Islet of Langerhans (tissue), 1 donor: ENCODE measurements at regions not wholly inside any gene's neighbourhood (a gene's known extent, or its start where the extent isn't known, plus 50 kb on each side); places are given as distances from the start of the nearest gene placed in this dataset.

Experiments
- FAIRE-seq: peaks from one replicate; lab custom pipeline; 2011; peaks lifted over from hg19 to GRCh38; lab: Jason Lieb, UNC

DNA sequence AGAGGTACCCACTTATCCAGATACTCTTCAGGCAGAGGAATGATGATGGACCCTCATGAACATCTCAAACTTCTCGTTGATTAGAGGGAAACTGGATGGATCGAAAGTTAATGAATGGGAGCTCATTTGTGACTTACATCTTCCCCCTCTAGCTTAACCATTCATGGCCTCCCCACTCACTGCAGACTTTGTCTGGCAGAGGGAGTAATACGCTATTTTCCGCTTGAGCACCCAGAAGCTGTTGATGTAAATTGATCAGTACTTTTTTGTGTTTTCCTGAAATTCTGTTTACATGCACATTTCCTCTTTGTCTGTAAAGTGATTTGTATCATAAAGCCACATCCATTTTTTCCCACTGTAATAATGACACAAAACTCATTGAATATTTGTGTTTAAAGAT is 239.1 kb upstream of the RBFOX1 start:
- FAIRE-seq = no peak

DNA sequence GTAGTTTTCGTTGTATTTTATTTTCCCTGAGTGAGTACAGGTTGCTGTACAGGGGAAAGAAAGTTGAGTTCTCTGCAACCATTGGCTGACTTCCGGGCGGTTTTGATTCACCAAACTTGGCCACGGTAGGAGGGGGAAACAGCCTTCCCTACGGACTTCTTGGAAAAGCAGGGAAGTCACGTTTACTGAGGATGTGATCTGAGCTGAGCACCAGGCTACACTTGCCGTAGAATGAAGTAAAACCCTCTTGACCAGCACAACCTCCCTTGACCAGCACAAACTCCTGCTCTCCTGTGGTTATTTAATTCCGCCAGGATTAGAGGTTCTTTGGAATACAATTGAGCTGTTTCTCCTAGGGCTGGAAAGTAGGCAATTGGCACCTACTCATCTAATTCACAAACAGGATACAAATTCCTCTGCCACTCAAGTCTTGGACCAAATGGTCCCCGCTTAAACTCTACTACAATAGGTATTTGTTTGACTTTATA is 242.0 kb upstream of the RBFOX1 start:
- FAIRE-seq = no peak

DNA sequence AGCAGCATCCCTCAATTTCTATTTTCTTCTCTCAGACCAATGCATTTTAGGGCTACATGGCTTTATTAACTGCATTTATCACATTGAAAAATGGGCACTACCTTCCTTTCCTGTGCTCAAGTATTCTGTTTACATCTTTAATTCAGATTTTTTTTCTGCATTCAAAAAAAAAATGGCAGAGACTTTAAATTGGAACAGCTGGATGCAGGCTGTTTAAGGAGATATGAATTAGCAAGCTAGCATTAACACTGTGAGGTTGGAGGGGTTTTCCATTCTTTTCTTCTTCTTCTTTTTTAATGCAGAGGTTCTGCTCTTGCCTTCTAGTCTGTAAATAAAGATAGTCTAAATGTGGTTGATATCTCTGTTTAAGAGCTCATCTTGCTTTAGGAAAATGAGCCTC is 242.9 kb upstream of the RBFOX1 start:
- FAIRE-seq = no peak

DNA sequence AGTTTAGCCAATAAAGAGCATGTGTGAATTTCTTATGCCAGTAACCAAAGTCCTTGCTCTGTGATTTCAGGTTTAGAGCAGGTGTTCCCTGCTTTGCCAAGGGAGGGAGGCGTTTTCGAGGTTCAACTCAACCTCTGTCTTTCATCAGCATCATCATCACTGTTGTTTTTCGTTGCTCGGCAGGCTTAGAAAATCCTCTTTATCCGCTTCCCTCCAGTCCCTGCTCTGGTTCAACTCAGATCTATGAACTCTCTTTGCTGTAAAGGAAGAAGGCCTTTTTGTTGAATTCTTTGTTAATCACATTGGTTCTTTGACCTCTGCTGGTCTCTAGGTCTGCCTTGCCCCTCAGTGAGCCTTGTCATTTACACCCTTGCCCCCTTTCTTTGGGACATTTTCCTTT is 243.9 kb upstream of the RBFOX1 start:
- FAIRE-seq = no peak

DNA sequence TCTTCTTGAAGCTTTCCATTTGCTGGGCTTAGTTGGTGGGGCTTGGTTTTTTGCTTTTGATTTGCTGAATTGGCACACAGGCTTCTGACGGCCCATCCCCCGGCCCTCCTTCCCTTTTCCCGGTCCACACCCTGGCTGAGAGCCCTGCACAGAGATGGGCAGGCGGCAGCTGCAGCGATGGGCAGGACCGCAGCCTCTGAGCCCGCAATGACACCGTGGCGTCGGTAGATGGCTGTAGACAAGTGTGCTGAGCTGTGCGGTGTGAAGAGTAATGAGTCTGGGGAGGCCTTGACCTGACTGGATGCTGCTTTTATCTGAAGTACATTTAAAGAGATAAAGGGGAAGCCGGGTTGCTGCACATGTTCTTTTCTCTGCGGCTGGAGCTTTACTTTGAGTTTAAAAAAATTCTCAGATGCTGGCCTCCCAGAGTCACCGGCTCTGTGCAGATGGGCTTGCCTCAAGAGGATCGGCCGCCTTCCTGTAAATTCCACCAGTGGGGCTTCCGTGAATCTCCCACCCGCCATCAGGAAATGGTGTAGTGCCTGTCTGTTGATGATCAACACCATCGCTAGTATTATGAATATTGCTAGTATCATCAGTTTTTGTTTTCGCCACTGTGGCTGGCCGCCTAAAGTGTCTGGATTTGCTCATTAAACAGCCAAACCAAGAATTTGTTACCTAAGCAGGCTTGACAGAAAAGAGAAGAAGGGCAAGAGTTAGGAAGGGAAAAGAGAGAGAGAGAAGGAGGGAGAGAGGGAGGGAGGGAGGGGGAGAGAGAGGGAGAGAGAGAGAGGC is 245.6 kb upstream of the RBFOX1 start:
- FAIRE-seq = no peak

DNA sequence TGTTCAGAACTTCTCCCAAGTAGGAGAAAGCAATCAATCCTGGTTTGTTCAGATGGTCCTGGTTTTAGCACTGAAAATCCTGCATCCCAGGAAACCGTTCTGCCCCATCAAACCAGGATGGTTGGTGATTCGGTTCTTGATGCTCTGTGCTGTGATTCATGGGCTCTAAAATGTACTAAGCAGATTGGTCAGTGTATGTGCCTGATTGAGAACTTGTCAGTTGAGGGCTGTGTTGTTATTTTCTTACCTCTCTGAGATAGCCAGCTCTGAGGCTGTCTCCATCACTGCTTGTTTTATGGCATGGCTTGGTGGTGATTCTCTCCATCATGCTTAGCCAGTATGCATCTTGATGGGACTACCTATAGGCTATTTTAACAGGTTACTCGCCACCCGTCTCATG is 246.9 kb upstream of the RBFOX1 start:
- no peak for FAIRE-seq

DNA sequence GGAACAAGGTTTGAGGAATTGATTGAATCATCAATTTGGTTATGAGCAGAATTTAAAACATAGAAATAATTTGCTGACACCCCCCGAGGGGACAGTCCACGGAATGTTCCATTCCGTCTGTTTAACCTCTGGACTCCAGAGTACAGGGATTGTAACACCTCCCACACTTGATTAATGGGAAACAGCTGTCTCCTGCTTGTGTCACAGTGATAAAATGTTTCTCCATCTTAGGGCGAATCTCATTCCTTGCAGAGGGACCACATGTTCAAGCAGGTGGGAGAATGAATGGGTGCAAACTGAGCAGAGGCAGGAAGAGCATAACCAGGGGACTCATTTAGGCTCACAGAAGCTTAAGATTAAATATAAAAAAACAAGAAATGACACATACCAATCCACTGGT is 249.5 kb upstream of the RBFOX1 start:
- no peak for FAIRE-seq

DNA sequence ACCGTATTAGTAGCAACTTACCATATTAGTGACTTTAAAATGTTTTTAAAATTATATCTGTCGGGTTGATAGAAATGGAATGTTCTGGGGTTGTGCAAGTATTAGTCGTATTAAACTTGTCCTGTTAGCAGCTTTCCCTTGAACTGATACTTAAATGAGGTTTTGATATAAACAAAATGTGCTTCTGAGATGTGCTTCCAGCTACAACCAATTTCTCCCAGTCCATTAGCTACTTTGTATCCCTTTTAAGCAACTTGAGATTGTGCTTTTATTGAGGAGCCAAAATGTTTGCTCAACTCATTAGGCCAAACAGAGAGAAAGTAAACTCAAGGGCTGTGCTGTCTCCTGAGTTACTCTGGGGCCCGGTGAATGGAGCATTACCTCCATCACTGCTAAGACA is 255.0 kb upstream of the RBFOX1 start:
- FAIRE-seq = no peak

DNA sequence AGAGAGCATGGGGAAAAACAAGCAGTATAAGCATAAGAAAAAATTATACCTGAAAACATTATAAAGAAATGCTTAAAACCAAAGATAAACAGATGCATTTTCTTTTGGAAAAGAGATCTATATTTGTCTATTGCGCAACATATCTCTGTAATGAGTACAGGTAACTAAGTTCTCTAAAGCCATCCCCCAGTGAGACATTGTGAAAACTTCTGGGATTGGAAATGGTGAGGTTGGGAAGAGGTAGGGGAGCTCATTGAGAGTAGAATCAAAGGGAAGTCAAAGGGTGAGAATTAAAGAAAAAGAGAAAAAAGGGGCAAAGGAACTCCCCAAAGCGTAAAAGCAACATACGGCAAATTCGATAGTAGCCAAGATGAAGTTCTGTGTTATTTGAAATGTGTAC is 257.9 kb upstream of the RBFOX1 start:
- FAIRE-seq = no peak

DNA sequence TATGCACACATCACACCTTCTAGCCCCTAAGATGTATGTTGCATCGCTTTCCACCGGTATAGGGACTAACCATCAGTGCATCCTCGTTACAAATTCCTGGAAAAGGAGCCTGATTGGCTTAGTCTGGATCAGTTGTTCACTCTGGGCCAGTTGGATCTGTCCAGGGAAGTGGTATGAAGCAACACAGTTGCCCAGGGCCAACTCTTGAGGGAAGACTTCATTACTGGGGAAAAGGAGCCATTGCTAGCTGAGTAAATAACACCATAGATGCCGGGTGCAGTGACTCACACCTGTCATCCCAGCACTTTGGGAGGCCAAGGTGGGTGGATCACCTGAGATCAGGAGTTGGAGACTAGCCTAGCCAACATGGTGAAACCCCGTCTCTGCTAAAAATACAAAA is 275.2 kb upstream of the RBFOX1 start:
- no peak for FAIRE-seq

DNA sequence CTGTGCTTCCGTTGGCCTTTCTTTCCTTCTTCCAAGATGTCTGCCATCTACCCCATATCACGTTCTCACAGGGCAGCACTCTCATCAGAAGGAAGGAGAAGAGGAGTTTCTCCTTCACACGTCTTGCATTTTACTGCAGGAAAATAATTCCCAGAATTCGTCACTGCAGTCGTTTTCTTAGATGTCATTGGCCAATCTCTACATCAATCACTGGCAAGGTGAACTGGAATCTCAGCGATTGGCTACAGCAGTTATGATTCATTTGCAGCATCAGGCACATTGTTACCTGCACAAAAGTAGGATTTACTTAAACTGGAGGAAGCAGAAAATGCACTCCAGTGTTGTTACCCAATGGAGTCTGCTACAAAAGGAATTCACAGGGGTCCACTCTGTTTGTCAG is 277.2 kb upstream of the RBFOX1 start:
- FAIRE-seq = no peak

DNA sequence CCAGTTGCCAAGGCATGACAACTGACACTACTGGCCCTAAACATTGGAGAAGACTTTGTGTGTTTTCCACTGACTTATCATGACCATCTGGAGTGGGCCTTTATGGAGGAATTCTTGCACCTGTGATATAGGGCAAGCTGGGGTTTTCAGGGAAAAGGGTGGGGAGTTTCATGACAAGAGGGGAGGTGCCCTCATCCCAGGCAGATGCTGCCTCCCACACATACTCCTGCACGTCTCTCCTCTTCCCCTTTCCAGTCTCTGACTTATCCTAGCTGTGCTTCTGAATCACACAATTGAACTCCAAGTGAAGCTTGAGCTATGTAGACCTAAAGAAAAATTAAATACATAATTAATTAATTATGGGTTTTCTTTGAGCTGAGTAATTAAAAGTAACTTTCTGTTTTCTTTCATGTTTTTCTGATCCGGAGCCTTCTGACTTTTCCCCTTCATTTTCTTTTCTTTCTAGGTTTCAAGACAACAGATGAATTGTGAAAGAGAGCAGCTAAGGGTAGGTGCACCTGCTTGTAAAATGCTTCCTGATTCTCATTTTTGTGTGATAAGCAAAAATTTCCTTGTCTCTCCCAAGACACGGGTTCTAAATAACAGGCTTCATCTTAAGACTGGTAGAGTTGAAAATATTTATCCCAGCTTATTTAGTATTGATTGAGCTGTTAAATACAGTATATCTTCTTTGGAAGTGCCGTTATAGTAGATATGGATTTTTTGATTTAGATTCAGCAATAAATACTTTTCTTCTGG is 280.9 kb upstream of the RBFOX1 start:
- FAIRE-seq = no peak

DNA sequence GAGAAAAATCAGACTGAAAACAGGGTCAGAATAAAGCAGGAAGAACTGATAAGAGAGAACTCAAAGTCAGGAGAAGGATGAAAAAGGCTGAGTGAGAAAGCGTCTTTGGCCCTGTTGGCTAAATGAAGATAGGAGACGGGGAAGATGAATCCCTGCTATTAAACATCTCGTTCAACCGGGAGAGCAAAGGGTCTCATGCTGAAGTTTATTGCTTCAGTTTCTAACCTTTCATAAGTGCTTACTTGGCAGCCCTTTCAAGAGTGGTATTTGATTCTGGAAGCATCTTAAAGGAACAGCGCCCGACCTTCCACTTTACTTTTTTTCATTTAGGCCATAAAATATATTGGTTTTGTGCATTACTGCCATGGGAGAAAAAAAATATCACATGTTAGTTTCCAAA is 288.3 kb upstream of the RBFOX1 start:
- FAIRE-seq = no peak

DNA sequence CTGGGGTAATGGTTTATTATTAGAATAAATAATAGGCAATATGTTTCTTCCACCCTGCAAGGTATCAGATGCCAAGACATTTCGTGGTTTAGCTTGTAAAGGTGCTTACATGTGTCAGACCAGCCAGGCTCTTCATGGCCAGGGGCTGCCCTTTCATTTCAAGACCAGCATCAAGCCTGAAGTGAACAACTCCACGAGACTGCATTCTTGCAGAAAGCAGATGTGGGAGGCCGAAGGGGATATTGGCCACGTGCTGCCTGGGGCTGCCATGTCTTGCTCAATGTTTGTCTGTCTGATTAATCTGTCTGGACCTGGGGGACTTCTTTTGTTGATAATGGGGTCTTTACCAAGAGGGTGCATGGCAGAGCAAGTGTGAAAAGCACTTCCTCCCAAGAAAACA is 294.2 kb upstream of the RBFOX1 start:
- no peak for FAIRE-seq

DNA sequence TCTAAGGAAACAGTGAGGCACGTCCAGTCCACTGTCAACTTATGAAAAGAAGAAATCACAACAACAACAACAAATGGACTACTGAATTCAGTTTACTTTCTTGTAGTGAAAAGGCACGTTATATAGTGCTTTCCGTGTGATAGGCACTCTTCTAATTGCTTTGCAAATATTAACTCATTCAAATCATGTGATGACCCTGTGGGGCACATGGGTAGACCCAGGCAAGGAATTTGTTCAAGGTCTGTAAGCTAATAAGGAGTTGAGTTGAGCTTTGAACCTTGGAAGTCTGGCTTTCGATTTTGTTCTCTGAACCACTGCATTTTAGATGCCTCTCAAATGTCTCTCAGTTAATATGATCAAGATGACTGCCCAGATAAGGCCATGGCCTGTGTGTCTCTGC is 295.1 kb upstream of the RBFOX1 start:
- FAIRE-seq = no peak

DNA sequence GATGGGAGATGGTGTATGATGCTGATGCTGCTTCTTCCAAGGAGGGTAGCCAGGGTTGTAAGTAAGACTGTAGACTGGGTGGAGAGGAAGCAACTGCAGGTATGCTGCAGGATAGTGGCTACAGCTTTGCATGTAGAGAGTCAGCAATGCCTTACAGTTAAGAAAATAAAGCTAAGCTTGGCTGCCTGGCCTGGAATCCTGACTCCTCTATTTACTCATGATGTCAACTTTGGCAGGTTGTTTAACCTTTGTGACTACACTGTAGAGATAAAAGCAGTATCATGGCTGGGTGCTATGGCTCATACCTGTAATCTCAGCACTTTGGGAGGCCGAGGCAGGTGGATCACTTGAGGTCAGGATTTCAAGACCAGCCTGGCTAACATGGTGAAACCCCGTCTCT is 301.6 kb upstream of the RBFOX1 start:
- FAIRE-seq = no peak

DNA sequence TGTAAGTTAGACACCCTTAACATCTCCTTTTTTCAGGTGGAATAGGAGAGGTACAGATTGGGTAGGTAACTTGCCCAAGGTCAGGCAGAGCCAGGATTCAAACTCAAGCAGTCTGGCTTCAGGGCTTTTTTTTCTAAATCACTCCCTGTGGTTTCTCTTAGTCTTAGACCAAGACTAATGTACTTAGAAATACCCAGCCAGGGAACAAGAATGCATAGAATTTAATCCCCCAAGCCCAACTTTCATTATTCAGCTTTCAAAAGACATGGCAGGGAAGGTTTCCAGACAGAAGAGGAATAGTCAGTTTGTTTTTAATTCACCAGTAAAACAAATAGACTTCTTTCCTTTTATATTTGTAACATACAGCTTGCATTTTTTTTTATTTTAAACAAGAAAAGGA is 305.2 kb upstream of the RBFOX1 start:
- no peak for FAIRE-seq

DNA sequence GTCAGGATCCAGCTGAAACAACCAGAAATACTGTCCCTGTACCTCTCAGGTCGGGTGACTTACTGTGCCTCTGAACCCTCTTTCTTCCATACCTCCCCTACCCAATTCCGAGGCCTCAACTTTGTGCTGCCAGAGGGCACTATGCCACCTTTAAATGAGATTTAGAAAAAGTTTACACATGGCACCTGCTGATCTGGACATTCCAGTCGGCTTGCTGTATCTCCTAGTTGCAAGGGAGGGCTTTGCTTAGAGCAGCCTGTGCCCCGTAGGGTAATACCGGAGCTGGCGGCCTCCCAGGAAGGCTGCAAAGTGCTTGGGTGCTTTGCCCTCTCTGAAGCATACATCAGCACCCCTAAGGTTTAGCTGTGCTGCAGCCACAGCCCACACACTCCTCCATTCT is 306.0 kb upstream of the RBFOX1 start:
- FAIRE-seq = no peak

DNA sequence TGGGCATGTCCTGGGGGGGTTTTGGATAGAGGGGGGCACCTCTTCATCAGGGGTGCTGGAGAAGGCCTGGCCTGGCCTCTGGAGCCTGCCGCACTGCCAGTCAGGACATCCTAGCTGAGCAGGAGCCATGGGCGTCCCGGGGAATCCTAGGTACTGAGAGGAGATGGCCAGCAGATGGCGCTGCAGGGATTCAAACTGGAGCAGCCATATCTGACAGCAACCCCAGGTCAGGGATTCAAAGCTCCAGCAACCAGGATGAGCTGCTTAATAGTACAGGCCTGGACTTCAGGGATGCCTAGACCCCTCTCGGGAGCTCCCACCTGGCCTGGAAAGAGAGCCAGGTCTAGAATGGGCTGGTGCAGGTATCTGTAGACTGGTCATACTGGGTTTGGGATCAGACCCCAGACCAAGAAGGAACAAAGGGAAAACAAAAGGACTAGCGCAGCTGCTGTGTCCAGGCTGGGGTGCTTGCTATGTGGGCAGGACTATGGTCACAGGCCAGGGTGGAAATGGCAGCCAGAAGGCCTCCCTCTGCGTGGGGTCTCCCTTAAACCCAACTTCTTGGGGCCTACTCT is 306.9 kb upstream of the RBFOX1 start:
- FAIRE-seq = no peak

DNA sequence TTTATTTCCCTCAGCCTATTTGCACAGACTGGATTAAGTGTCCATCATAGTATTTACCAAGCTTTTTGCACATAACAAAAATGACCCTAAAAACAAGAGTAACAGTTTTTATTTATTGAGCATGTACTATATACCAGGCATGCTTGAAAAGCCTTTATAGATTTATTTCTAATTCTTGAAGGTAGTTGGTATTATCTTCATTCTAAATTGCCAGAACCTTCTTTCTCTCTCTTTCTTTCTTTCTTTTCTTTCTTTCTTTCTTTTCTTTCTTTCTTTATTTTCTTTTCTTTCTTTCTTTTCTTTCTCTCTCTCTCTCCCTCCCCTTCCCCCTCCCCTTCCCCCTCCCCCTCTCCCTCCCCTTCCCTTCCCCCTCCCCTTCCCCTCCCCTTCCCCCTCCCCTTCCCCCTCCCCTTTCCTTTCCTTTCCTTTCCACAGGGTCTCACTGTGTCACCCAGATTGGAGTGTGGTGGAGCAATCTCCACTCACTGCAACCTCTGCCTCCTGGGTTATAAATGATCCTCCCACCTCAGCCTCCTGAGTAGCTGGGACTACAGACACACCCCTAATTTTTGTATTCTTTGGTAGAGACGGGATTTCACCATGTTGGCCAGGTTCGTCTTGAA is 310.9 kb upstream of the RBFOX1 start:
- FAIRE-seq = no peak

DNA sequence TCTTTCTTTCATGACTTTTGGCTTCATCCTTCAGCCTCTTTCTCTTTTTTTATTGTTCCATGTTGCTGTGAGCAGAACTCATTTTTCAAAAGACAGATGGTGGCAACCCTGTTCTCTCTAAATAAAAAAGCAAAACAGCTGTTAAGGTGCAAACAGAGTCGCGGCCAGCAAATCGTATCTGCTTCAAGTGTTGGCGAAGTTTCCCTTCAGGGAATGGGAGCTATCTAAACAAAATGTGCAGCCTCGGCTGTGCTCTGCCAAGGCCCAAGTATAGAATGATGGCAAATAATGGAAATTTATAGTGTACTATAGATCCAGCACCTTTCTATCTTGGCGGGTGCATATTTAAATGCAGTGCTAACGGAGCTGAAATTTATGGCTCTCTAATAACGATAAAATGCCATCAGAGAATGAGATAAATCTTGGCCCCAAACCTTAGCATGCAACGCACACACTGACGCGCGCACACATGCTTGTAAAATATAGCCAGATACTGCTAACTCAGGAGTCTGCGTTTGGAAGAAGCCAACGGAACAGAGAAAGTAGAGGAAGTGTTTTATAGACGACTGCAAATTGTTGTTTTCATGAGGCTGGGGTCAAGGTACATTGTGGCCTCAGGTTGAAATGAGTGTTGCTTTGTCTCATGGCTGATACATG is 315.5 kb upstream of the RBFOX1 start:
- no peak for FAIRE-seq

DNA sequence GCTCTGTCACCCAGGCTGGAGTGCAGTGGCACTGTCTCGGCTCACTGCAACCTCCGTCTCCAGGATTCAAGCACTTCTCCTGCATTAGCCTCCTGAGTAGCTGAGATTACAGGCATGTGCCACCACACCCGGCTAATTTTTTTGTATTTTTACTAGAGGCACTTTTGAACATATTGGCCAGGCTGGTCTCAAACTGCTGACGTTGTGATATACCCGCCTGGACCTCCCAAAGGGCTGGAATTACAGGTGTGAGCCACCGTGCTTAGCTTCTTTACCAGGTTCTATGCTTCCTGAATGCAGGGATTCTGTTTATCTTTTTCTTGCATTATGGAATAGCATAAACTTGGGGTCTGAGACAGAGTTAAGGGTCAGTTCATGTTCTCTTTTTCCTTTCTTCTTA is 317.9 kb upstream of the RBFOX1 start:
- no peak for FAIRE-seq

DNA sequence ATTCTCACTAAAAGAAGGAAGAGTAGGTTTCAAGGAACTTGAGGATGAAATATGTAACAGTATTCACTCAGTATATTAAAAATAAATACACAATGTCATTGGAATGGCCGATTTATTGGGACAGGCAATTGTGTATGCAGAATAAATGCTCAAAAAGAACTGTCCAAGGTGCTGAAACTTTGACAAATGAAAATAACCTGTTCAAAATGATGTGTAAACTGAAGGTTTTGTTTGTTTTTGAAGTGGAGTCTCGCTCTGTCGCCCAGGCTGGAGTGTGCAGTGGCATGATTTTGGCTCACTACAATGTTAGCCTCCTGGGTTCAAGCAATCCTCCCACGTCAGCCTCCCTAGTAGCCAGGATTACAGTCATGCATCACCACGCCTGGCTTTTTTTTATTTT is 318.7 kb upstream of the RBFOX1 start:
- no peak for FAIRE-seq
